Glutamatergic neuron (in vitro differentiated cells): ENCODE measurements at regions not wholly inside any gene's neighbourhood (a gene's known extent, or its start where the extent isn't known, plus 50 kb on each side); places are given as distances from the start of the nearest gene placed in this dataset.

Experiments used
- DNase-seq: peaks from one replicate; pipeline ENCODE4 v3.0.0; 2022
- H3K27ac Mint-ChIP-seq: one replicate; pipeline ENCODE4 v1.8.0; 2020; ENCODE audit warnings: mild to moderate bottlenecking, mixed read lengths, inconsistent platforms; ENCODE audit not compliant: unreplicated experiment
- H3K27me3 Mint-ChIP-seq: one replicate; pipeline ENCODE4 v1.8.0; 2020; ENCODE audit warnings: mild to moderate bottlenecking, moderate library complexity, mixed read lengths, inconsistent platforms; ENCODE audit not compliant: unreplicated experiment
- H3K36me3 Mint-ChIP-seq: one replicate; pipeline ENCODE4 v1.8.0; 2020; ENCODE audit warnings: mild to moderate bottlenecking, mixed read lengths, inconsistent platforms; ENCODE audit not compliant: unreplicated experiment
- H3K4me1 Mint-ChIP-seq: one replicate; pipeline ENCODE4 v1.8.0; 2020; ENCODE audit warnings: mild to moderate bottlenecking, low read depth, mixed read lengths, inconsistent platforms; ENCODE audit not compliant: unreplicated experiment
- H3K4me3 Mint-ChIP-seq: one replicate; pipeline ENCODE4 v1.8.0; 2020; ENCODE audit warnings: mild to moderate bottlenecking, mixed read lengths, inconsistent platforms; ENCODE audit not compliant: unreplicated experiment
- H3K9me3 Mint-ChIP-seq: one replicate; pipeline ENCODE4 v1.8.0; 2020; ENCODE audit warnings: mild to moderate bottlenecking, moderate library complexity, mixed read lengths, inconsistent platforms; ENCODE audit not compliant: unreplicated experiment
- TF ChIP-seq, protein P1 (sequence below): fragments of 200-600 bp; sonication (generic); IDR thresholded peaks from one replicate; pipeline ENCODE4 v1.5.0; 2021; ENCODE audit not compliant: partially characterized antibody, unreplicated experiment

GRCh38 chr10:47225928-47226645 is 73.9 kb upstream of the GDF10 start:
- Mint-ChIP-seq H3K27me3 (peaks cover 4% of the 10 kb centered on the region), H3K4me1 (peaks cover 13% of the 10 kb centered on the region), H3K27ac (no peak overlapping the region), H3K9me3 (peaks cover 15% of the 10 kb centered on the region), H3K36me3 (peaks cover 18% of the 10 kb centered on the region), H3K4me3 (no peak overlapping the region)
- no peak for DNase-seq
- TF ChIP-seq, protein P1, sequence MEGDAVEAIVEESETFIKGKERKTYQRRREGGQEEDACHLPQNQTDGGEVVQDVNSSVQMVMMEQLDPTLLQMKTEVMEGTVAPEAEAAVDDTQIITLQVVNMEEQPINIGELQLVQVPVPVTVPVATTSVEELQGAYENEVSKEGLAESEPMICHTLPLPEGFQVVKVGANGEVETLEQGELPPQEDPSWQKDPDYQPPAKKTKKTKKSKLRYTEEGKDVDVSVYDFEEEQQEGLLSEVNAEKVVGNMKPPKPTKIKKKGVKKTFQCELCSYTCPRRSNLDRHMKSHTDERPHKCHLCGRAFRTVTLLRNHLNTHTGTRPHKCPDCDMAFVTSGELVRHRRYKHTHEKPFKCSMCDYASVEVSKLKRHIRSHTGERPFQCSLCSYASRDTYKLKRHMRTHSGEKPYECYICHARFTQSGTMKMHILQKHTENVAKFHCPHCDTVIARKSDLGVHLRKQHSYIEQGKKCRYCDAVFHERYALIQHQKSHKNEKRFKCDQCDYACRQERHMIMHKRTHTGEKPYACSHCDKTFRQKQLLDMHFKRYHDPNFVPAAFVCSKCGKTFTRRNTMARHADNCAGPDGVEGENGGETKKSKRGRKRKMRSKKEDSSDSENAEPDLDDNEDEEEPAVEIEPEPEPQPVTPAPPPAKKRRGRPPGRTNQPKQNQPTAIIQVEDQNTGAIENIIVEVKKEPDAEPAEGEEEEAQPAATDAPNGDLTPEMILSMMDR, result no peak

DNA sequence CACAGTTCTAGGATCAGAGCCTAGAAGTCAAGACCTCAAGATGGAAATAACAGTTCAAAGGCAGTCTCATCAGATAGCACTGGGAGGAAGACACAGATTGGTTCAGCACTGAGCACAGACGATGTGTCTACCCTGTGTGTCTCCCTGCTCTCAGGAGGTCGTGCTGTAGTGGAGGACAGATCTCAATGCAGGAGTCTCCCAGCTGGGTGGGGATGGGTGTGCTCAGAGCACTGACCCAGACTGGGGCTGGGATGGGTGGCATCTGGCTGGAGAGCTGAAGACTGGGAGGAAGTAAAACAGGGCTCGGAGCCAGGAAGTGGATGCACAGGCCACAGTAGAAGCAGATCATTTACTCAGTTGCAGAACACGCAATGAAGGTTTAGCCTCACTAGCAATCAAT is 69.5 kb upstream of the GDF10 start:
- H3K27me3 Mint-ChIP-seq, result peaks cover 3% of the 10 kb centered on the region
- H3K4me1 Mint-ChIP-seq, result peaks cover 10% of the 10 kb centered on the region
- H3K4me3 Mint-ChIP-seq, result no peak overlapping the region
- H3K36me3 Mint-ChIP-seq, result peaks cover 18% of the 10 kb centered on the region
- peaks cover 11% of the 10 kb centered on the region for H3K9me3 Mint-ChIP-seq
- no peak overlapping the region for H3K27ac Mint-ChIP-seq
- no peak for DNase-seq
- TF ChIP-seq, protein P1, result no peak

GRCh38 chr10:47230957-47231356 is 69.0 kb upstream of the GDF10 start:
- Mint-ChIP-seq H3K4me3 (no peak overlapping the region), H3K27me3 (peaks cover 2% of the 10 kb centered on the region), H3K27ac (no peak overlapping the region), H3K9me3 (peaks cover 11% of the 10 kb centered on the region), H3K4me1 (peaks cover 10% of the 10 kb centered on the region), H3K36me3 (peaks cover 18% of the 10 kb centered on the region)
- no peak for DNase-seq
- TF ChIP-seq, protein P1, result no peak

DNA sequence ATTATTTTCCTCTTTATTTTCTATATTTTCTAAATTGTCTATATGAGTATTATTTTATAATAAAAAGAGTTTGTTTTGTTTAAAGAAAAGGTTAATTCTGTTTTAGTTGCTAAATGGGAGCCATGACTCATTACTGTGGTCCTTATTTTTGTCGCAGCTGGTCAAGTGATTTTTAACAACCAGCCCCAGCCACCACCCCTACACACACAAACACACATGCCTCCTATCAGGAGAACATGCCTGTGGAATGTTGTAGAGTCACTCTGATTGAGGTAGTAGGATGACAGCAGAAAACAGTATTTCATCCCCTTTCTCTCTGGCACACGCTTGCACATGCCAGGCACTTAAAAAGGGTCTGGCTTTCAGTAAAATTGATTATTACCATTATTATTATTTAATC is 68.6 kb upstream of the GDF10 start:
- Mint-ChIP-seq H3K4me3 (no peak overlapping the region), H3K27ac (no peak overlapping the region), H3K36me3 (peaks cover 18% of the 10 kb centered on the region), H3K4me1 (peaks cover 10% of the 10 kb centered on the region), H3K9me3 (peaks cover 9% of the 10 kb centered on the region), H3K27me3 (peaks cover 2% of the 10 kb centered on the region)
- TF ChIP-seq, protein P1, result no peak
- DNase-seq, result no peak

DNA sequence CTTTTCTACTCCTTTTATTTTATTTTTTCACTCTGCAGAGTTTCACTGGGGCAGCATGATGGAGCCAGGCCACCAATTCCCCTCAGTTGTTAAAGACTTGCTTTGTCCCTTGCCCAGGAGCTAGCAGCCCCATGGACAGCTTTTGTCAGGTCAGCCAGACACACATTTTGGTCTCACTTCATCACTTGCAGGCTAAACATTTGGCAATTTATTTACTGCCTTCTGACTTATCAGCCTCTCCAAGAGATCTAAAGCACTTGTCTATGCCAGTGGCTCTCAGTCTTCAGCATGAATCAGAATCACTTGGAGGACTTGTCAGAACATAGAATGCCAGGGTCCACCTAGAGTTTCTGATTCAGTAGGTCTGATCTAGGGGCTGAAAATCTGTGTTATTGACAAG is 66.4 kb upstream of the GDF10 start:
- no peak for DNase-seq
- Mint-ChIP-seq H3K36me3 (peaks cover 5% of the 10 kb centered on the region), H3K27ac (no peak overlapping the region), H3K9me3 (peaks cover 2% of the 10 kb centered on the region), H3K27me3 (peaks cover 6% of the 10 kb centered on the region), H3K4me3 (no peak overlapping the region), H3K4me1 (peaks cover 5% of the 10 kb centered on the region)
- TF ChIP-seq, protein P1, result no peak
